ENCODE measurements at regions not wholly inside any gene's neighbourhood (a gene's known extent, or its start where the extent isn't known, plus 50 kb on each side); places are given as distances from the start of the nearest gene placed in this dataset.

DNA sequence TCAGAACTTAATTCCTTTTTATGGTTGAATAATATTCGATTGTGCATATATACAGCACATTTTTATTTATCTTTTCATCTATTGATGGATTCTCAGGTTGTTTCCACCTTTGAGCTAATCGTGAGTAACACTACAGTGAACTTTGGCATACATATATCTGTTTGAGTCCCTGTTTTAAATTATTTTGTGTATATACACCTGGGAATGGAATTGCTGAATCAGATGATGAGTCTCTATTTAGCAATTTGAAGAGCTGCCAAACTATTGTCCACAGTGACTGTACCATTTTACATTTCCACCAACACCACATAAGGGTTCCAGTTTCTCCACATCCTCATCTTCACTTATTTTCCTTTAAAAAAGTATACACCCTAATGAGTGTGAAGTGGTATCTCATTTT lies 166.2 kb upstream of the FGF13 start:
- TF ChIP-seq POLR2A (IDR thresholded peaks at IDR 0.05; ENCODE audit: low read depth, low read length) (no peak), POLR2AphosphoS5 (IDR thresholded peaks at IDR 0.05; ENCODE audit: low read depth, low read length) (no peak), TAF1 (IDR thresholded peaks at IDR 0.05; ENCODE audit: borderline replicate concordance, low read depth, low read length) (no peak)
